Testis (tissue), 2 donors: ENCODE measurements at regions not wholly inside any gene's neighbourhood (a gene's known extent, or its start where the extent isn't known, plus 50 kb on each side); places are given as distances from the start of the nearest gene placed in this dataset.

Source experiments
- DNase-seq: peaks from one replicate; pipeline ENCODE4 v3.0.0-alpha.2; 2019
- H3K27ac ChIP-seq, 2 donors: fragments of 200-600 bp; sonication (generic); one replicate each; pipeline ENCODE4 v1.5.1; 2019
- H3K27me3 ChIP-seq: fragments of 200-600 bp; sonication (generic); one replicate; pipeline ENCODE4 v1.5.1; 2019
- H3K36me3 ChIP-seq: fragments of 200-600 bp; sonication (generic); one replicate; pipeline ENCODE4 v1.5.1; 2017; ENCODE audit warnings: low read depth; ENCODE audit errors: missing control alignments
- H3K4me1 ChIP-seq: fragments of 200-600 bp; sonication (generic); one replicate; pipeline ENCODE4 v1.5.1; 2019
- H3K4me3 ChIP-seq, 2 donors: fragments of 200-600 bp; sonication (generic); one replicate each; pipeline ENCODE4 v1.5.1; 2017 to 2019
- H3K9me3 ChIP-seq: fragments of 200-600 bp; sonication (generic); one replicate; pipeline ENCODE4 v1.5.1; 2017
- CTCF ChIP-seq, 3 experiments: fragments of 450-650 bp in 2 of 3; fragments of 200-600 bp in 1 of 3; sonication (generic) in 1 of 3; IDR thresholded peaks; one replicate each; pipeline ENCODE4 v1.5.1; 2016 to 2019; ENCODE audit warnings: antibody characterized with exemption in 3 of 3, mild to moderate bottlenecking in 2 of 3, moderate library complexity in 1 of 3
- POLR2A ChIP-seq: fragments of 450-650 bp; IDR thresholded peaks from one replicate; pipeline ENCODE4 v1.6.1; 2017; ENCODE audit warnings: antibody characterized with exemption, mild to moderate bottlenecking, moderate library complexity
- WGBS, 2 donors: methylation state at CpG; one replicate each; pipeline ENCODE4 v1.1.5; 2018; 5-methylcytosine and 5-hydroxymethylcytosine counted together
- intact Hi-C: fragments of 100-400 bp; cut with DNase I; formaldehyde crosslinking; loops from one replicate; pipeline ENCODE4 v1.15.1; 2023; ENCODE audit warnings: low total_unique reads

GRCh38 chr5:57947181-57947580, 464.6 kb upstream of the ACTBL2 start:
- no peak for DNase-seq
- peaks cover 5% of the 10 kb centered on the region for H3K4me1 ChIP-seq
- 67 to 74% methylated on average over 5 of the region's 5 CpGs for WGBS, 2 donors
- H3K27ac ChIP-seq = no peak overlapping the region
- H3K9me3 ChIP-seq = no peaks in the 10 kb centered on the region
- intact Hi-C loops = no loop called here
- TF ChIP-seq POLR2A (no peak), CTCF (IDR thresholded peaks at IDR 0.05) (no peak)
- H3K4me3 ChIP-seq = no peak overlapping the region
- H3K27me3 ChIP-seq = no peaks in the 10 kb centered on the region
- no peaks in the 10 kb centered on the region for H3K36me3 ChIP-seq

GRCh38 chr5:57940879-57941278, 458.3 kb upstream of the ACTBL2 start:
- TF ChIP-seq CTCF (IDR thresholded peaks at IDR 0.05) (no peak), POLR2A (no peak)
- Histone ChIP-seq H3K27me3 (no peaks in the 10 kb centered on the region), H3K36me3 (no peaks in the 10 kb centered on the region), H3K27ac (no peak overlapping the region), H3K4me3 (no peak overlapping the region), H3K4me1 (no peaks in the 10 kb centered on the region), H3K9me3 (no peaks in the 10 kb centered on the region)
- whole genome bisulfite sequencing, 2 donors = 94 to 99% methylated on average over 3 of the region's 3 CpGs
- no peak for DNase-seq
- intact Hi-C loops = no loop called here

GRCh38 chr5:57940236-57940635, 457.6 kb upstream of the ACTBL2 start:
- DNase-seq = no peak
- 88 to 95% methylated on average over 3 of the region's 3 CpGs for WGBS, 2 donors
- Histone ChIP-seq H3K4me1 (no peaks in the 10 kb centered on the region), H3K27me3 (no peaks in the 10 kb centered on the region), H3K27ac (no peak overlapping the region), H3K36me3 (no peaks in the 10 kb centered on the region), H3K9me3 (no peaks in the 10 kb centered on the region), H3K4me3 (no peak overlapping the region)
- intact Hi-C loops = no loop called here
- no peak for TF ChIP-seq POLR2A
- TF ChIP-seq CTCF (IDR thresholded peaks at IDR 0.05) = no peak

GRCh38 chr5:57939771-57940170, 457.2 kb upstream of the ACTBL2 start:
- H3K9me3 ChIP-seq = no peaks in the 10 kb centered on the region
- no peak overlapping the region for H3K4me3 ChIP-seq
- DNase-seq = no peak
- no peaks in the 10 kb centered on the region for H3K4me1 ChIP-seq
- no peaks in the 10 kb centered on the region for H3K27me3 ChIP-seq
- H3K36me3 ChIP-seq = no peaks in the 10 kb centered on the region
- TF ChIP-seq POLR2A (no peak), CTCF (IDR thresholded peaks at IDR 0.05) (no peak)
- intact Hi-C loops = no loop called here
- no peak overlapping the region for H3K27ac ChIP-seq
- WGBS, 2 donors = 53 to 54% methylated on average over 3 of the region's 3 CpGs

GRCh38 chr5:57939335-57939734, 456.7 kb upstream of the ACTBL2 start:
- Histone ChIP-seq H3K9me3 (no peaks in the 10 kb centered on the region), H3K27me3 (no peaks in the 10 kb centered on the region), H3K4me1 (no peaks in the 10 kb centered on the region), H3K4me3 (no peak overlapping the region), H3K27ac (no peak overlapping the region), H3K36me3 (no peaks in the 10 kb centered on the region)
- TF ChIP-seq CTCF (IDR thresholded peaks at IDR 0.05) (no peak), POLR2A (no peak)
- no peak for DNase-seq
- intact Hi-C loops = no loop called here
